CD8-positive, alpha-beta memory T cell (primary cell): ENCODE measurements at regions not wholly inside any gene's neighbourhood (a gene's known extent, or its start where the extent isn't known, plus 50 kb on each side); places are given as distances from the start of the nearest gene placed in this dataset.
"Not testable (repeated sequence)": the region's sequence is repeated elsewhere in the genome, so short reads cannot be mapped to it uniquely, and the experiment has no call there.

ENCODE experiments used
- CTCF ChIA-PET: fragments of 350-600 bp; sonication (Branson Sonifier 250); formaldehyde crosslinking; loops from one replicate; lab custom pipeline; 2021; ENCODE audit warnings: antibody characterized with exemption; lab: Charles Lee
- POLR2A ChIA-PET: fragments of 350-600 bp; sonication (Branson Sonifier 250); formaldehyde crosslinking; loops from one replicate; lab custom pipeline; 2021; ENCODE audit warnings: antibody characterized with exemption; lab: Charles Lee
- DNase-seq, 5 donors: peaks; one replicate each; pipeline versions ENCODE4 v3.0.0 to v3.0.0-alpha.2; 2020 to 2022; ENCODE audit warnings: mixed read lengths in 1 of 5
- H3K27ac ChIP-seq: one replicate; pipeline ENCODE4 v1.7.0; 2013; ENCODE audit warnings: low read depth, mild to moderate bottlenecking, low read length, moderate library complexity
- H3K27me3 ChIP-seq: 2 replicates; pipeline ENCODE4 v1.7.0; 2013; ENCODE audit warnings: low read length, mild to moderate bottlenecking; ENCODE audit not compliant: insufficient read depth, poor library complexity, severe bottlenecking
- H3K36me3 ChIP-seq: 2 replicates; pipeline ENCODE4 v1.7.0; 2013; ENCODE audit warnings: mild to moderate bottlenecking, low read length, moderate library complexity; ENCODE audit not compliant: insufficient read depth
- H3K4me1 ChIP-seq: 2 replicates; pipeline ENCODE4 v1.7.0; 2013; ENCODE audit warnings: mild to moderate bottlenecking, low read length, moderate library complexity; ENCODE audit not compliant: insufficient read depth
- H3K4me3 ChIP-seq: 2 replicates; pipeline ENCODE4 v1.7.0; 2013; ENCODE audit warnings: mild to moderate bottlenecking, low read length
- H3K9me3 ChIP-seq: 2 replicates; pipeline ENCODE4 v1.7.0; 2013; ENCODE audit warnings: mild to moderate bottlenecking, low read length
- H3K27ac Mint-ChIP-seq, 8 donors: one replicate each; pipeline ENCODE4 v1.8.0; 2020 to 2021; ENCODE audit warnings: mixed read lengths in 8 of 8, mild to moderate bottlenecking in 6 of 8, inconsistent platforms in 3 of 8, moderate library complexity in 3 of 8
- H3K27me3 Mint-ChIP-seq, 2 donors: one replicate each; pipeline ENCODE4 v1.8.0; 2020 to 2021; ENCODE audit warnings: mixed read lengths in 2 of 2, mild to moderate bottlenecking in 1 of 2, moderate library complexity in 1 of 2
- H3K36me3 Mint-ChIP-seq, 3 donors: one replicate each; pipeline ENCODE4 v1.8.0; 2020 to 2021; ENCODE audit warnings: mixed read lengths in 3 of 3, inconsistent platforms in 1 of 3, mild to moderate bottlenecking in 1 of 3
- H3K4me1 Mint-ChIP-seq, 3 donors: one replicate each; pipeline ENCODE4 v1.8.0; 2020 to 2021; ENCODE audit warnings: mixed read lengths in 3 of 3, inconsistent platforms in 1 of 3, mild to moderate bottlenecking in 1 of 3
- H3K4me3 Mint-ChIP-seq, 7 donors: one replicate each; pipeline ENCODE4 v1.8.0; 2020 to 2021; ENCODE audit warnings: mixed read lengths in 7 of 7, mild to moderate bottlenecking in 6 of 7, moderate library complexity in 4 of 7, inconsistent platforms in 2 of 7
- H3K9me3 Mint-ChIP-seq, 5 donors: one replicate each; pipeline ENCODE4 v1.8.0; 2020 to 2022; ENCODE audit warnings: mixed read lengths in 5 of 5, mild to moderate bottlenecking in 3 of 5, moderate library complexity in 2 of 5, inconsistent platforms in 1 of 5

DNA sequence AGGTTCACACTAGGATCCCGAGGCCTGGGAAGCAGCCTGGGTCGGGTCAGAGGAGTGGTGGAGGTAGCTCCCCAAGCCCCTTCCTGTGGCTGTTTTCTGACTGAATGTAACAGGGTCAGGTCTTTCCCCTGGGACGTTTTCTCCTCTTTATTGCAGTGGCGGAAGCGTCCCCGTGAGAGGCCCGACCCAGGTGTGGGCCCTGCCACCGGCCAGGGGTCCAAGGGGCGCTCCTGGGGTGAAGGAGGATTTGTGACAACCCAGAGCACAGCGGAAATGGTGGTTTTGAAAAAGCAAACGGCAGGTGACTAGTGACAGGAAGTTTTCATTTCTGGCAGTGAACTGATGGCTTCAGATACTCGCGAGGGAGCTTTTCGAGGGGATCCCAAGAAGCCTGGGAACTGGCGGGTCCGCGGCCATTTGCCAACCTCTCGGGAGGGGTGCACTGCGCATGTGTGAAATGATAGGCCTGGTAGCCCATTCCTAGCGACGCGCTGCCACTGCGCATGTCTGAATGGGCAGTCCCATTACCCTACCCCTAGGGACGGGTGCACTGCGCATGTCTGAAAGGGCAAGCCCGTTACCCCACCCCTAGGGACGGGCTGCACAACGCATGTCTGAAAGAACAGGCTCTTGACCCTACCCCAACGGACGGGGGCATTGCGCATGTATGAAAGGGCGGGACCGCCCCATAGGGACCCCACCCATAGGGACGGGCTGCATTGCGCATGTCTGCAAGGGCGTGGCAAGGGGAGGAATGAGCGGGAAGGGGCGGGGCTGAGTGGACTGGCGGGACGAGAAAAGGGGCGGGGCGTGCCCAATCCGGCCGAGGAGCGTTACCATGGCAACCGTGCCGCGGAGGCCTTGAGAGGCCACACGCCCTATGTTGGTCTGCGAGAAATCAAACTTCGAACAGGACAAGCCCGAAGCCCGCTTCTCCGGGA, 1747.9 kb downstream of the TP53TG3F start:
- Mint-ChIP-seq H3K4me1 (peaks cover 0 to 2% (median 0%) of the 10 kb centered on the region in 3 donors), H3K27me3 (no peaks in the 10 kb centered on the region), H3K9me3 (peaks cover 8 to 26% (median 13%) of the 10 kb centered on the region in 5 donors), H3K4me3 (no peak overlapping the region), H3K27ac (no peak overlapping the region), H3K36me3 (no peaks in the 10 kb centered on the region)
- ChIA-PET POLR2A (no interaction called here), CTCF (no interaction called here)
- Histone ChIP-seq H3K4me1 (no peaks in the 10 kb centered on the region), H3K27me3 (no peaks in the 10 kb centered on the region), H3K4me3 (no peak overlapping the region), H3K27ac (no peak overlapping the region), H3K36me3 (no peaks in the 10 kb centered on the region), H3K9me3 (no peaks in the 10 kb centered on the region)
- no peak for DNase-seq

DNA sequence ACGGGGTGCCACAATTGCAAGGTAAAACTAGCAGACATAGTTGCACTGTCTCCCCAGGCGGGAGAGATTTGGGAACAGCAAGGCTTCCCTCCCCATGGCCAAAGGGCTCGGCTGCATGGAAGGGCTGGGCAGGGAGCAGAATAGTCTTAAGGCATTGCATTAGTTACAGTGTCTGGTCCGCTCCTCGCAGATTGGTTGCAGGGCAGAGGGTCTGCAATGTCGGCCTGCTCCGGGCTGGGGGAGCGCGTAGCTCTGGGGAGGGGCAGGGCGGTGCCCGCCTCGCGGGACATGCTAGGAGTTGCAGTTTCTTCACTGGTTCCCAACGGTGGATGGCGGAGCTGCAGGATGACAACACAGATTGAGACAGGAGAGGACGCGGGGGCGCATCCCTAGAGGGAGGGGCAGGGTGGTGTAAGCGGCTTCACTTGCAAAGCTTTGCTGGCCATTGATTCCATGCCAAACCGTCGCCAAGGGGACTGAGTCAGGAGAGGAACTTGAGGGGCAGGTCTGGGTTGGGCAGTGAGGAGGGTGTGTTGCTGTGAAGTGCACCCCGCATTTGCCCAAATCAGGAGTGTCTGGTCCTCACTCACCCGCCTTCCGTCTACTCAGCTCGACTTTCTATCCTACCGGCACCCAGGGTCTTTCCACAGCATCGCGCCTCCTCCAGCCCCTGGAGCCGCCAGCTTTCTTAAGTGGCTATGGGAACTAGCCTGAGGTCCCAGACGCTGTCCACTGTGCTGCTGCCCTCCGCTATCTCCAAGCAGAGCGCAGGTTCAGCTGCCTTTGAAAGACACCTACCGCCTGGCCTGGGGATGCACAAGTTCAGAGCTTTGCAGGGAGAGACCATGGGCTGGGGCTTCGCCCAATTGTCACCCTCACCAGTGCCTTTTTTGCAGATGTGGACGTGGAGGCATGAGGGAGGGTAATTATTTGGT, 1748.9 kb downstream of the TP53TG3F start:
- no peaks in the 10 kb centered on the region for H3K9me3 ChIP-seq
- DNase-seq = no peak
- Mint-ChIP-seq H3K27me3 (no peaks in the 10 kb centered on the region), H3K9me3 (peaks cover 8 to 26% (median 11%) of the 10 kb centered on the region in 5 donors), H3K27ac (no peak overlapping the region), H3K36me3 (no peaks in the 10 kb centered on the region), H3K4me3 (no peak overlapping the region), H3K4me1 (peaks cover 0 to 2% (median 0%) of the 10 kb centered on the region in 3 donors)
- H3K4me3 ChIP-seq = no peak overlapping the region
- POLR2A ChIA-PET = no interaction called here
- H3K27me3 ChIP-seq = no peaks in the 10 kb centered on the region
- no peak overlapping the region for H3K27ac ChIP-seq
- H3K4me1 ChIP-seq = no peaks in the 10 kb centered on the region
- no peaks in the 10 kb centered on the region for H3K36me3 ChIP-seq
- CTCF ChIA-PET = no interaction called here

DNA sequence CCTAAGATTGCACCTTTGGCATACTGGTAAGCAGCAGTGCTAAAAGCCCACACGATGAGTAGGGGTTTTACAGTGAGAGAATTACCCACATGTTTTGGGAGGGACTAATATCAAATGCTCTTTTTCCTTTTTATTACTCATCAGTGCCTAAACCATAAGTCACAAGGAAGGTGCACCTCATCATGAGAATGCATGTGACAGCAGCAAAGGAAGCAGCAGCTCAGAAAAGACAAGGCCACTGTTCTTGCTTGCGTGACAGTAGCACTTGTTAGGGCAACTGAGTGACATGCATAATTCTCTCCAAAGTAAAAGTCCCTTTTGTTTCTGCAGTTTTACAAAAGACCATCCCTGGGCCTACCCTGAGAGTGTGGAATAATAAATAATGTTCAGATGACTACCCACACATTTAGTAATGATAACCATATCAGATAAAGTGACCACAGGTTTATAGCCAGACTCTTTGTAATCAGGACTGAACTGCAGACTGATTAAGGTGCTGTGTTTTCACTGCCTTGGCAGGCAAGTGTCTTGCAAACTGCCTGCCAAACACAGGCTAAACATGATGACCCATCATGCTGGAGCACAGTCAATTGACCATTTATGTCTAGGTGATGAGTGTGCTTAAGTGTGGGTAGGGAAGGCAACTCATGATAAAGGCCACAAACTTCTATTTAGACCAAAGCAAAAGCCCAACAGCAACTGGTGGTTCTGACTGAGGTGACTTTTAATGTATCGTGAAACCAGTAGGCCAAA, 1751.4 kb downstream of the TP53TG3F start:
- CTCF ChIA-PET = no interaction called here

DNA sequence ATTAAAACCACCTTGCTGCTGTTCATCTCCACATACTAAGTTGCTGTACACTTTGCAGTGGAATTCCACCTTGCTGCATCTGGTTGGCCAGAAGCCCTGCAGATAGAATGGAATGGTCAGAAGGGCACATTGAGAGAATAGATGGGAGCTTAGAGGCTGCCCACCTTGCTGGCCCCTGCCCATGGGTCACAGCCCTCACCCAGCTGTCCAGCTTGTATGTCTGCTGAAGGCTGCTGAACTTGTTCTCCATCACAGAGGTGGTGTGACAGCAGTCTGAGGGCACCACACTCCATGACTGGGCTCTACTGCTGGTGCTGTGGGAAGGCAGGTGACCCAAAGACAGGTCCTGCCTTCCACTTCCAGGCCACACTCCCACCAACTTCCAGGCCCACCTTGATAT, 1755.4 kb downstream of the TP53TG3F start:
- ChIA-PET POLR2A (no interaction called here), CTCF (no interaction called here)
- Mint-ChIP-seq H3K36me3 (peaks cover 0 to 4% (median 0%) of the 10 kb centered on the region in 3 donors), H3K27ac (no peak overlapping the region), H3K27me3 (no peaks in the 10 kb centered on the region), H3K4me1 (no peaks in the 10 kb centered on the region), H3K9me3 (peaks cover 4 to 29% (median 14%) of the 10 kb centered on the region in 5 donors), H3K4me3 (no peak overlapping the region)
- Histone ChIP-seq H3K4me3 (no peak overlapping the region), H3K27me3 (no peaks in the 10 kb centered on the region), H3K27ac (no peak overlapping the region), H3K36me3 (no peaks in the 10 kb centered on the region), H3K9me3 (peaks cover 4% of the 10 kb centered on the region), H3K4me1 (no peaks in the 10 kb centered on the region)
- no peak for DNase-seq

More for the DNA sequence above, 1751.4 kb downstream of the TP53TG3F start:
- Histone ChIP-seq H3K27ac (no peak overlapping the region), H3K4me1 (no peaks in the 10 kb centered on the region), H3K27me3 (no peaks in the 10 kb centered on the region), H3K4me3 (no peak overlapping the region), H3K9me3 (peaks cover 4% of the 10 kb centered on the region), H3K36me3 (no peaks in the 10 kb centered on the region)
- DNase-seq = no peak
- H3K4me3 Mint-ChIP-seq = no peak overlapping the region
- H3K27me3 Mint-ChIP-seq = no peaks in the 10 kb centered on the region
- POLR2A ChIA-PET = no interaction called here
- peaks cover 5 to 25% (median 15%) of the 10 kb centered on the region in 5 donors for H3K9me3 Mint-ChIP-seq
- peaks cover 0 to 4% (median 0%) of the 10 kb centered on the region in 3 donors for H3K36me3 Mint-ChIP-seq
- peaks cover 0 to 2% (median 0%) of the 10 kb centered on the region in 3 donors for H3K4me1 Mint-ChIP-seq
- no peak overlapping the region for H3K27ac Mint-ChIP-seq

DNA sequence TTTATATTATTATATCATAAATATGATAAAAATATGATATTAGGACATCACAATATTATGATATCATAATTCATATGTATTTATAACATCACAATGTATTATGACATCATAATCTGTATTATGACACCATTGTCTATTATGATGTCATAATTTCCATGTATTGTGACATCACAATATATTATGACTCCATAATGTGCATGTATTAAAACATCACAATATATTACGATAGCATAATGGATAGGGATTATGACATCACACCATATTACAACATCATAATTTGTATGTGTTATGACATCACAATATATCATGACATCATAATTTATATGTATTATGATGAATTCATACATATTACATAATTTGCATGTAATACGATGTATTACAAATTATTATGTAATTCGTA, 1755.9 kb downstream of the TP53TG3F start:
- ChIA-PET CTCF (no interaction called here), POLR2A (no interaction called here)
- H3K27me3 Mint-ChIP-seq = no peaks in the 10 kb centered on the region
- Histone ChIP-seq H3K9me3 (peaks cover 4% of the 10 kb centered on the region), H3K27ac (no peak overlapping the region), H3K27me3 (no peaks in the 10 kb centered on the region), H3K36me3 (no peaks in the 10 kb centered on the region), H3K4me1 (no peaks in the 10 kb centered on the region), H3K4me3 (no peak overlapping the region)
- no peak for DNase-seq
- H3K9me3 Mint-ChIP-seq = peaks cover 4 to 25% (median 16%) of the 10 kb centered on the region in 5 donors
- H3K27ac Mint-ChIP-seq = no peak overlapping the region
- no peaks in the 10 kb centered on the region for H3K4me1 Mint-ChIP-seq
- H3K36me3 Mint-ChIP-seq = peaks cover 0 to 4% (median 0%) of the 10 kb centered on the region in 3 donors
- H3K4me3 Mint-ChIP-seq = no peak overlapping the region

DNA sequence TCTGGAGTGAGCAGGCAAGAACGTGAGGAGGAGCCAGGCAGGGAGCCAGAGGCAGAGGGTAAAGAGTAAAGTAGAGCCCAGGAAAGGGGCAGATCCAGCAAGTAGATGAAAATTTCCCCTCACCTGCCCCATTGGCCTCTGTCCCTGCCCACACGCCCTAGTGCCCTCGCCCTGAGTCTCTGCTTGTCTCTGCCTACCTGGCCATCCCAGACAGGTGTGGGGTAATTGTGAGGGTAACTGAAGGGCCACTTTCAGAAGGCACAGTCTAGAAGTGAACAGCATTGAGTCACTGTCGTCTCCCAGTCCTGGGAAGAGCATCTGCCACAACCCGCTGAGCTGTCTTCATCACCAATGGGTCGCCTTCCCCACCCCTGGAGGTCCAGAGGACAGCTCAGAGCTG, 1756.8 kb downstream of the TP53TG3F start:
- H3K27ac ChIP-seq, H3K4me3 ChIP-seq, H3K4me1 ChIP-seq, H3K9me3 ChIP-seq, H3K27me3 ChIP-seq, H3K27ac Mint-ChIP-seq, H3K36me3 Mint-ChIP-seq, H3K4me3 Mint-ChIP-seq, H3K27me3 Mint-ChIP-seq, POLR2A ChIA-PET, DNase-seq, CTCF ChIA-PET, H3K36me3 ChIP-seq, H3K4me1 Mint-ChIP-seq: not testable (repeated sequence)
- peaks cover 4 to 28% (median 19%) of the 10 kb centered on the region in 5 donors for H3K9me3 Mint-ChIP-seq

DNA sequence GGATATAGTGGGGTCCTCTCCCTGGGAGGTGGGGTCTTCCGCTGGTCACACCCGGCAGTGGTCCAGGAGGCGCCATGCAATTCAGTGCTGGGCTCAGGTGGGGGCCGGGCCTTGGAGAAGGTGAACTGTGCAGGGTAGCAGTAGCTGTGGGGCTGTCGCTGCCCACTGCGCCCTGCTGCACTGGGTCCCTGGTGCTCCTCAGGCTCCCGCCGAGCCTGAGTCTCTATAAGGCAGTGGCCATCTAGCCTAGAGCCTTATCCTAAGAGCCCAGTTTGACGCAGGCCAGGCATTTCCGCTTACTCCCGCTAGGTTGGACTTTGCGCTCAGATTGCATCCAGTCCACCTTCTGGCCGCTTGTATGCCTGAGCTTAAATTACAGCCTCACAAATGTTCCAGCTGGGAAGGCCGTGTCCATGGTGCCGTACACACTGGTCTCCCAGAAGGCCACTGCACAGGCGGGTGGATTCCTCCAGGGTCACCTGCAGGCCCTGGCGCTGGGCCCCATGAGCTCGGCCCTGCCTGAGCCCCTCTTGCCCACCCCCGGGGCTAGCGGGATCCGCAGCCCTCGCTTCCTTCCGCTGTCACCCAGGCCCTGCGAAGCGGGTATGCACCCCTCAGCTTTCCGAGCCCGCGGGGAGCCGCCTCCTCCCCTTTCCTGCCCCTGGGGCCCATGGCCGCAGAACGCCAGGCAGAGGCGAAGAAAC, 1762.2 kb downstream of the TP53TG3F start:
- DNase-seq = no peak
- Mint-ChIP-seq H3K4me1 (no peaks in the 10 kb centered on the region), H3K9me3 (peaks cover 8 to 41% (median 24%) of the 10 kb centered on the region in 5 donors), H3K36me3 (peaks cover 0 to 3% (median 0%) of the 10 kb centered on the region in 3 donors), H3K4me3 (no peak overlapping the region), H3K27ac (no peak overlapping the region), H3K27me3 (no peaks in the 10 kb centered on the region)
- Histone ChIP-seq H3K27me3 (no peaks in the 10 kb centered on the region), H3K36me3 (no peaks in the 10 kb centered on the region), H3K4me1 (no peaks in the 10 kb centered on the region), H3K4me3 (no peak overlapping the region), H3K9me3 (no peaks in the 10 kb centered on the region), H3K27ac (no peak overlapping the region)
- ChIA-PET CTCF (no interaction called here), POLR2A (no interaction called here)
